ENCODE measurements at regions not wholly inside any gene's neighbourhood (a gene's known extent, or its start where the extent isn't known, plus 50 kb on each side); places are given as distances from the start of the nearest gene placed in this dataset.
"Not testable (repeated sequence)": the region's sequence is repeated elsewhere in the genome, so short reads cannot be mapped to it uniquely, and the experiment has no call there.

DNA sequence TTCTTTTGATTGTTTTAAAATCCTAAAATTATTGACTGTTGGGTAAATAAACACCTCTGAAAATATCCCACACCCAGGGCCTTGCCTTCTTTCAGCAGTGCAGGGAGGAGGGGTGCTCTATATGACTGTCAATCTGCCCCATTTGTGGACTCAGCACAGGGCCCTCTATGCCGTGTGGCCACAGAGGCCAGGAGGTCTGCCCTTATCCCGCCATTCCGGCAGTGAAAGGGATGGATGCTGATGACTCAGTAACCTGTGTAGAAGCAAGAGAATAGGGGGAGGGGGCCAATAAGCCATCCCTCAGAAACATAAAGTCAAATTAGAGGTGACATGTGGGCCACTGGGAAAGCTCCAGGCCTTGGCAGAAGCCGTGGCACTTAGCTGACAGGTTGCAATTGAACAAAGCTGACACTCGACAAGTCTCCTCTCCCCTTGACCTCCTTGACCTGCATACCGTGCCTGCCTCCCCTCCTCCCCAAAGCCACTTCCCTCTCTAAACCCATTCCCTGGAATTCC, 281.4 kb upstream of the DYNLRB2 start:
- no peak for TF ChIP-seq POLR2A (IDR thresholded peaks at IDR 0.05)
- no peak for TF ChIP-seq POLR2AphosphoS5 (IDR thresholded peaks at IDR 0.05)
- TF ChIP-seq EP300 (IDR thresholded peaks at IDR 0.05) = no peak
- TF ChIP-seq, protein P1, sequence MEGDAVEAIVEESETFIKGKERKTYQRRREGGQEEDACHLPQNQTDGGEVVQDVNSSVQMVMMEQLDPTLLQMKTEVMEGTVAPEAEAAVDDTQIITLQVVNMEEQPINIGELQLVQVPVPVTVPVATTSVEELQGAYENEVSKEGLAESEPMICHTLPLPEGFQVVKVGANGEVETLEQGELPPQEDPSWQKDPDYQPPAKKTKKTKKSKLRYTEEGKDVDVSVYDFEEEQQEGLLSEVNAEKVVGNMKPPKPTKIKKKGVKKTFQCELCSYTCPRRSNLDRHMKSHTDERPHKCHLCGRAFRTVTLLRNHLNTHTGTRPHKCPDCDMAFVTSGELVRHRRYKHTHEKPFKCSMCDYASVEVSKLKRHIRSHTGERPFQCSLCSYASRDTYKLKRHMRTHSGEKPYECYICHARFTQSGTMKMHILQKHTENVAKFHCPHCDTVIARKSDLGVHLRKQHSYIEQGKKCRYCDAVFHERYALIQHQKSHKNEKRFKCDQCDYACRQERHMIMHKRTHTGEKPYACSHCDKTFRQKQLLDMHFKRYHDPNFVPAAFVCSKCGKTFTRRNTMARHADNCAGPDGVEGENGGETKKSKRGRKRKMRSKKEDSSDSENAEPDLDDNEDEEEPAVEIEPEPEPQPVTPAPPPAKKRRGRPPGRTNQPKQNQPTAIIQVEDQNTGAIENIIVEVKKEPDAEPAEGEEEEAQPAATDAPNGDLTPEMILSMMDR (IDR thresholded peaks at IDR 0.05) = no peak
- DNase-seq = no peak
- no peaks in the 10 kb centered on the region for H3K9me3 ChIP-seq
- H3K4me1 ChIP-seq = no peaks in the 10 kb centered on the region
- no peak overlapping the region for H3K4me3 ChIP-seq
- no peaks in the 10 kb centered on the region for H3K27me3 ChIP-seq
- no peaks in the 10 kb centered on the region for H3K36me3 ChIP-seq
- 89 to 94% methylated on average over 6 of the region's 6 CpGs for WGBS, 2 donors
- H3K27ac ChIP-seq = no peak overlapping the region
- intact Hi-C loops (cut with DNase I) = no loop called here

DNA sequence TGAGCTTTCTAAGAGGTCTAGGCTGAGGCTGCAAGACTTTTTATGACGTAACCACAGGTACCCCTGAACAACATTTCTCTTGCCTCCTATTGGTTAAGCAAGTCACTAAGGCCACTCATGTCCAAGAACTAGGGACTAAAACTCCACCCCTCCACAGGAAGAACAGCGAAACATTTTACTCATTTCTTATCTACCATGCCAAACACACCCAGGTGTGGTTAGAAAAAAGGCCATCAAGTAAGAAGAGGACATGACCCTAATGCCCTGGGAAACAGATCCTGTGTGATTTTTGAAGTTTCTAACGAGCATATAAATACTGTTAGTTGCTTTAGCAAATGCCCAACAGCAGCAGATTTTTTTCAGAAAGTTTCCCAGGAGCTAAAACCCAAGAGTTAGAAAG, 282.4 kb upstream of the DYNLRB2 start:
- Histone ChIP-seq H3K4me1 (no peaks in the 10 kb centered on the region), H3K4me3 (no peak overlapping the region), H3K27me3 (no peaks in the 10 kb centered on the region), H3K9me3 (no peaks in the 10 kb centered on the region), H3K27ac (no peak overlapping the region), H3K36me3 (no peaks in the 10 kb centered on the region)
- intact Hi-C loops (cut with DNase I) = no loop called here
- DNase-seq = no peak
- WGBS, 2 donors = 34 to 78% methylated on average over 3 of the region's 3 CpGs
- TF ChIP-seq EP300 (IDR thresholded peaks at IDR 0.05) (no peak), POLR2AphosphoS5 (IDR thresholded peaks at IDR 0.05) (no peak), POLR2A (IDR thresholded peaks at IDR 0.05) (no peak)
- TF ChIP-seq, protein P1 (IDR thresholded peaks at IDR 0.05) = no peak

DNA sequence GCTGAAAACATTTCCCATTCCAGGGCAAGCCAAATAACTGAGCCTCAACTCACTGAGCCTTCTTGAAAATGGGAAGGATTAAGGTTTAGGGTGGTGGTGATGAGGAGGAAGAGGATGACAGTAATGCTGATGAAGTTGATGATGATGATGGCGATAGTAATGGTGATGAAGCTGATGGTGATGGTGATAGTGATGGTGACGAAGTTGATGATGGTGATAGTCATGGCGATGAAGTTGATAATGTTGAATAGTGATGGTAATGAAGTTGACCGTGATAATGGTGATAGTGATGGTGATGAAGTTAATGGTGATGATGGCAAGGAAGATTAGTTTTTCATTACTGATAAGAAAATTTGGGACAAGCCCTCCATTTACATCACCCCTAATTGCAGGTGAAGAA, 285.8 kb upstream of the DYNLRB2 start:
- Histone ChIP-seq H3K4me1 (no peaks in the 10 kb centered on the region), H3K27me3 (no peaks in the 10 kb centered on the region), H3K27ac (no peak overlapping the region), H3K4me3 (no peak overlapping the region), H3K9me3 (no peaks in the 10 kb centered on the region), H3K36me3 (no peaks in the 10 kb centered on the region)
- 94 to 95% methylated on average over 4 of the region's 4 CpGs for WGBS, 2 donors
- intact Hi-C loops (cut with DNase I) = no loop called here
- TF ChIP-seq POLR2A (IDR thresholded peaks at IDR 0.05) (no peak), EP300 (IDR thresholded peaks at IDR 0.05) (no peak), POLR2AphosphoS5 (IDR thresholded peaks at IDR 0.05) (no peak)
- TF ChIP-seq, protein P1 (IDR thresholded peaks at IDR 0.05) = no peak
- DNase-seq = no peak

DNA sequence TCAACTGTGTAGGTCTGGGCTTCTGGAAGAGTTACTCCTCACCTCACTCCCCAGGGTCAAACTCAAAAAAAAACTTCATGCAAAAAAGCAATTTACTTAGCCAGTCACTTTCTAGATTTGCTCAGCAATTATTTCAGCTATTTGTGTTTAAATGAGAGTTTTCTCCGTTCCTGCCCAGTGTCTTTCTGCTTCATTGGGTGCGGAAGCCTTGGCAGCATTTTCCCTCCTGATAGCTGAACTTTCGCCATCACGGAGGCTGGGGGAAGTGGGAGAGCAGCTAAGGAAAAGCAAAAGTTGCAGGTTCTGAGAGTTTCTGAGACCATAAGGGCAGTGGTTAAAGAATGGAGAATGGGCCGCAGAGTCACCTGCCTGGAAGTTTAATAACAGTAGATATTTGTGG, 287.1 kb upstream of the DYNLRB2 start:
- intact Hi-C loops (cut with DNase I) = no loop called here
- no peaks in the 10 kb centered on the region for H3K4me1 ChIP-seq
- DNase-seq = no peak
- no peaks in the 10 kb centered on the region for H3K36me3 ChIP-seq
- no peak overlapping the region for H3K4me3 ChIP-seq
- H3K9me3 ChIP-seq = no peaks in the 10 kb centered on the region
- TF ChIP-seq POLR2A (IDR thresholded peaks at IDR 0.05) (no peak), EP300 (IDR thresholded peaks at IDR 0.05) (no peak), POLR2AphosphoS5 (IDR thresholded peaks at IDR 0.05) (no peak)
- TF ChIP-seq, protein P1 (IDR thresholded peaks at IDR 0.05) = no peak
- H3K27me3 ChIP-seq = no peaks in the 10 kb centered on the region
- H3K27ac ChIP-seq = no peak overlapping the region
- WGBS, 2 donors = 93 to 96% methylated on average over 5 of the region's 5 CpGs

DNA sequence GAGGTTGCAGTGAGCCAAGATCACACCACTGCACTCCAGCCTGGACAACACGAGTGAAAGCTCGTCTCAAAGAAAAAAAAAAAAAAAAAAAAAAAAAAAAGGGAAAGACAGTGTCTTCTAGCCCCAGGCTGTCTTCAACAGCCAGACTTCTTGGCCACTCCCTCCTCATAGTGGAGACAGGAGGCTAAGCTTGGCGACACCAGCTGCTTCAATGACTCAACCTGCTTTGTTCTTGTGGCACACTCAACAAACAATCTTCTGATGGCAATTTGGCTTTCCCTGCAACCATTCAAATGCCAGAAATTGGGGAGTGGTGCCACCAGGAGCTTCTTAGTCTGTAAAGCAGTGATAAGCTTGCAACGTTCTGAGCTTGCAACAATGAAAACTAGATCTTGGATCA, 290.4 kb upstream of the DYNLRB2 start:
- no peak for TF ChIP-seq EP300 (IDR thresholded peaks at IDR 0.05)
- no peak for TF ChIP-seq POLR2AphosphoS5 (IDR thresholded peaks at IDR 0.05)
- TF ChIP-seq POLR2A (IDR thresholded peaks at IDR 0.05) = no peak
- TF ChIP-seq, protein P1 (IDR thresholded peaks at IDR 0.05) = no peak
- 75 to 87% methylated on average over 4 of the region's 4 CpGs for WGBS, 2 donors
- DNase-seq = no peak

DNA sequence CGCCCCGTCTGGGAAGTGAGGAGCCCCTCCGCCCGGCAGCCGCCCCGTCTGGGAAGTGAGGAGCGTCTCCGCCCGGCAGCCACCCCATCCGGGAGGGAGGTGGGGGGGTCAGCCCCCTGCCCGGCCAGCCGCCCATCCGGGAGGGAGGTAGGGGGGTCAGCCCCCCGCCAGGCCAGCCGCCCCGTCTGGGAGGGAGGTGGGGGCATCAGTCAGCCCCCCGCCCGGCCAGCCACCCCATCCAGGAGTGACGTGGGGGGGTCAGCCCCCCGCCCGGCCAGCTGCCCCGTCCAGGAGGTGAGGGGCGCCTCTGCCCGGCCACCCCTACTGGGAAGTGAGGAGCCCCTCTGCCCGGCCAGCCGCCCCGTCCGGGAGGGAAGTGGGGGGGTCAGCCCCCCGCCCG, 297.5 kb upstream of the DYNLRB2 start:
- H3K27me3 ChIP-seq; H3K27ac ChIP-seq; intact Hi-C loops (cut with DNase I); H3K4me3 ChIP-seq; DNase-seq; H3K4me1 ChIP-seq; H3K36me3 ChIP-seq; H3K9me3 ChIP-seq: not testable (repeated sequence)
- 95 to 98% methylated on average over 10 to 24 of the region's 30 CpGs for WGBS, 2 donors

More for the DNA sequence above, 290.4 kb upstream of the DYNLRB2 start:
- Histone ChIP-seq H3K27ac (no peak overlapping the region), H3K27me3 (no peaks in the 10 kb centered on the region), H3K4me3 (no peak overlapping the region), H3K9me3 (no peaks in the 10 kb centered on the region), H3K36me3 (no peaks in the 10 kb centered on the region), H3K4me1 (no peaks in the 10 kb centered on the region)
- intact Hi-C loops (cut with DNase I) = no loop called here

DNA sequence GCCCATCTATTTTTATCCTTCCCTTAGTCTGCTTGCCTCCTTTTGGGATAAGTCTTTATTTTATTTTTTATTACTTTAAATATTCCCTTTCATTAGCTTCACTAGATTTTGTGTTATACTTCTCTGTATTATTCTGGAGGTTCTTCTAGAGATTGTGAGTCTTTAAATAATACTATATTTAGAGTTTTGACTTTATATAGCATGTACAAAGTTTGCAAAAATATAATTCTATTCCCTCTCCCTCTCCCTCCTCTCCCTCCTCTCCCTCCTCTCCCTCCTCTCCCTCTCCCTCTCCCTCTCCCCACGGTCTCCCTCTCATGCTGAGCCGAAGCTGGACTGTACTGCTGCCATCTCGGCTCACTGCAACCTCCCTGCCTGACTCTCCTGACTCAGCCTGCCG, 298.5 kb upstream of the DYNLRB2 start:
- H3K4me1 ChIP-seq; H3K27me3 ChIP-seq; H3K36me3 ChIP-seq; H3K27ac ChIP-seq; intact Hi-C loops (cut with DNase I); DNase-seq; H3K4me3 ChIP-seq; H3K9me3 ChIP-seq: not testable (repeated sequence)
- 87 to 91% methylated on average over 2 to 4 of the region's 4 CpGs for WGBS, 2 donors
